Activated T-cell treated with anti-CD3 and anti-CD28 coated beads for 1 hour (primary cell): ENCODE measurements at regions not wholly inside any gene's neighbourhood (a gene's known extent, or its start where the extent isn't known, plus 50 kb on each side); places are given as distances from the start of the nearest gene placed in this dataset.
"Not testable (repeated sequence)": the region's sequence is repeated elsewhere in the genome, so short reads cannot be mapped to it uniquely, and the experiment has no call there.

ENCODE experiments used
- DNase-seq: peaks from one replicate; pipeline ENCODE4 v3.0.0-alpha.2; 2020; ENCODE audit warnings: low read depth

- no peak for DNase-seq
These were observed 171.3 kb downstream of the RPRM start for GRCh38 chr2:153307223-153307622.

- DNase-seq = no peak
These were observed 178.8 kb downstream of the RPRM start for GRCh38 chr2:153299809-153300208.

GRCh38 chr2:153299217-153299616 is 179.3 kb downstream of the RPRM start:
- no peak for DNase-seq

GRCh38 chr2:153294199-153294786 is 184.3 kb downstream of the RPRM start:
- no peak for DNase-seq

GRCh38 chr2:153291718-153292117 is 186.8 kb downstream of the RPRM start:
- DNase-seq = no peak

- no peak for DNase-seq
These were observed 191.3 kb downstream of the RPRM start for GRCh38 chr2:153287109-153287801.

- DNase-seq = no peak
These were observed 209.6 kb downstream of the RPRM start for GRCh38 chr2:153268941-153269461.

- not testable (repeated sequence) for DNase-seq
These were observed 221.7 kb downstream of the RPRM start for GRCh38 chr2:153256876-153257275.

GRCh38 chr2:153246636-153247035 is 231.9 kb downstream of the RPRM start:
- DNase-seq = not testable (repeated sequence)

GRCh38 chr2:153235516-153235915 is 243.0 kb downstream of the RPRM start:
- no peak for DNase-seq

GRCh38 chr2:153232464-153232863 is 246.1 kb downstream of the RPRM start:
- no peak for DNase-seq

- DNase-seq = no peak
These were observed 247.6 kb downstream of the RPRM start for GRCh38 chr2:153230977-153231376.

- no peak for DNase-seq
These were observed 249.7 kb downstream of the RPRM start for GRCh38 chr2:153228904-153229303.

- DNase-seq = no peak
These were observed 250.6 kb downstream of the RPRM start for GRCh38 chr2:153227981-153228380.

GRCh38 chr2:153222231-153223165 is 256.1 kb downstream of the RPRM start:
- no peak for DNase-seq

GRCh38 chr2:153221506-153221905 is 257.1 kb downstream of the RPRM start:
- DNase-seq = no peak

- DNase-seq = no peak
These were observed 257.5 kb downstream of the RPRM start for GRCh38 chr2:153221087-153221486.

- no peak for DNase-seq
These were observed 259.7 kb downstream of the RPRM start for GRCh38 chr2:153218851-153219250.

GRCh38 chr2:153214337-153214736 is 264.2 kb downstream of the RPRM start:
- DNase-seq = no peak

- no peak for DNase-seq
These were observed 265.5 kb downstream of the RPRM start for GRCh38 chr2:153213022-153213421.

GRCh38 chr2:153197402-153198386 is 280.9 kb downstream of the RPRM start:
- DNase-seq = no peak
